HEK293T (cell line): ENCODE measurements at regions not wholly inside any gene's neighbourhood (a gene's known extent, or its start where the extent isn't known, plus 50 kb on each side); places are given as distances from the start of the nearest gene placed in this dataset.

Source experiments
- ARNT ChIP-seq: fragments of 450-650 bp; IDR thresholded peaks from 2 replicates; pipeline ENCODE4 v1.6.1; 2017; ENCODE audit warnings: mild to moderate bottlenecking
- BHLHE40 ChIP-seq: fragments of 450-650 bp; IDR thresholded peaks from 2 replicates; pipeline ENCODE4 v1.6.1; 2016; ENCODE audit warnings: mild to moderate bottlenecking, moderate library complexity, borderline replicate concordance
- ELF4 ChIP-seq: fragments of 450-650 bp; IDR thresholded peaks from 2 replicates; pipeline ENCODE4 v1.6.1; 2017; ENCODE audit warnings: antibody characterized with exemption
- FOXA1 ChIP-seq: fragments of 450-650 bp; IDR thresholded peaks from 2 replicates; pipeline ENCODE4 v1.6.1; 2016; ENCODE audit warnings: mild to moderate bottlenecking
- FOXK2 ChIP-seq: fragments of 450-650 bp; IDR thresholded peaks from 2 replicates; pipeline ENCODE4 v1.6.1; 2016; ENCODE audit warnings: mild to moderate bottlenecking
- FOXM1 ChIP-seq: fragments of 450-650 bp; IDR thresholded peaks from 2 replicates; pipeline ENCODE4 v1.6.1; 2017; ENCODE audit warnings: mild to moderate bottlenecking, borderline replicate concordance
- L3MBTL2 ChIP-seq: fragments of 450-650 bp; conservative IDR thresholded peaks from 2 replicates; pipeline ENCODE4 v1.6.1; 2016; ENCODE audit warnings: mild to moderate bottlenecking
- NFRKB ChIP-seq: fragments of 450-650 bp; IDR thresholded peaks from 2 replicates; pipeline ENCODE4 v1.6.1; 2016; ENCODE audit warnings: mild to moderate bottlenecking, moderate library complexity
- SP1 ChIP-seq: fragments of 450-650 bp; IDR thresholded peaks from 2 replicates; pipeline ENCODE4 v1.6.1; 2017
- SUZ12 ChIP-seq: fragments of 450-650 bp; IDR thresholded peaks from 2 replicates; pipeline ENCODE4 v1.6.1; 2016; ENCODE audit warnings: mild to moderate bottlenecking

- TF ChIP-seq NFRKB: no peak
- TF ChIP-seq ARNT: no peak
- no peak for TF ChIP-seq FOXA1
- TF ChIP-seq SP1: no peak
- no peak for TF ChIP-seq FOXK2
- no peak for TF ChIP-seq FOXM1
- TF ChIP-seq ELF4: no peak
- no peak for TF ChIP-seq BHLHE40
- no peak for TF ChIP-seq L3MBTL2
- no peak for TF ChIP-seq SUZ12
These were observed 192.2 kb upstream of the RPS23 start for GRCh38 chr5:82470185-82470994.
